NT2/D1 (cell line): ENCODE measurements at regions not wholly inside any gene's neighbourhood (a gene's known extent, or its start where the extent isn't known, plus 50 kb on each side); places are given as distances from the start of the nearest gene placed in this dataset.

Experiments used
- SUZ12 ChIP-seq: IDR thresholded peaks from 2 replicates; pipeline ENCODE4 v1.6.1; 2011; ENCODE audit not compliant: insufficient read length, insufficient read depth; ENCODE audit errors: extremely low read depth
- YY1 ChIP-seq: IDR thresholded peaks from 2 replicates; pipeline ENCODE4 v1.6.1; 2011; ENCODE audit not compliant: insufficient read length, insufficient read depth

DNA sequence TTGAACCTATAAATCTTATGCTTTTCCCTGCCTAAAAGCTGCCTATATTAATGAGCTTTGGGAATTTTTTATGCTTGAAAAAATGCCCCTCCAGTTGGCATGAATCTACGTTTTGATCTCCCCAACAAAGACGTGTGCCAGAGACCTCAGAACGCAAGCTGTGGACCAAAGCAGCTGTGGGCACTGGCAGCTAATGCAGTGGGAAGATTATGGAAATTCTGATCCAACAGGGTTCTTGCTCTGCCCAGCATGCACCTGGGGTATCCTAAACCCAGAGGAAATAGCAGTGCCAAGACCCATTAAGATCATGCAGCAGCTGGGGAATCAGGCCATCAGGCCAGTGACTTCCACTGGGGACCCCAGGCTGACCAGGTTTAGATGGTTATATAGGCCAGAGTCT lies 423.0 kb downstream of the ZBBX start:
- TF ChIP-seq YY1: no peak
- no peak for TF ChIP-seq SUZ12
